ENCODE measurements at regions not wholly inside any gene's neighbourhood (a gene's known extent, or its start where the extent isn't known, plus 50 kb on each side); places are given as distances from the start of the nearest gene placed in this dataset.

- Mint-ChIP-seq H3K36me3 (ENCODE audit: insufficient read depth in 1 of 3, low read depth in 3 of 3) (no peaks in the 10 kb centered on the region), H3K9me3 (no peaks in the 10 kb centered on the region), H3K4me3 (no peak overlapping the region), H3K4me1 (peaks cover 20% of the 10 kb centered on the region in 2 experiments), H3K27ac (peak overlapping the region; percentile 6 to 61 (median 27); a peak in 3 of 7 replicates), H3K27me3 (ENCODE audit: low read depth) (no peaks in the 10 kb centered on the region; the same call in 1 of the 2 replicates)
- Histone ChIP-seq H3K23ac (ENCODE audit: insufficient read length, low read depth, low read length) (no peak overlapping the region), H3K23me2 (ENCODE audit: insufficient read length, low read depth, low read length, poor library complexity, severe bottlenecking) (no peaks in the 10 kb centered on the region), H2BK15ac (ENCODE audit: low read depth, low read length) (no peak overlapping the region), H4K8ac (replicated peaks; ENCODE audit: insufficient read length, low read depth, low read length) (no peak overlapping the region), H3K9me3 (ENCODE audit: control insufficient read depth, low read depth, low read length) (no peaks in the 10 kb centered on the region), H3K79me1 (ENCODE audit: insufficient read depth, low read depth, low read length, poor library complexity, severe bottlenecking) (no peaks in the 10 kb centered on the region), H2BK20ac (ENCODE audit: low read depth, low read length, poor library complexity, severe bottlenecking) (no peak overlapping the region), H3K4ac (ENCODE audit: low read depth, low read length) (no peak overlapping the region), H3K79me2 (ENCODE audit: insufficient read depth, low read length) (no peaks in the 10 kb centered on the region; the same call in 1 of the 2 replicates), H2AFZ (ENCODE audit: low read length) (no peak overlapping the region), H3K27me3 (ENCODE audit: insufficient read depth, low read length) (no peaks in the 10 kb centered on the region), H2BK120ac (ENCODE audit: low read depth, low read length, poor library complexity, severe bottlenecking) (no peak overlapping the region), H3K4me1 (ENCODE audit: insufficient read depth, low read length) (peaks cover 3% of the 10 kb centered on the region; the same call in 1 of the 2 replicates), H3K14ac (ENCODE audit: insufficient read depth, low read length) (no peak overlapping the region), H2BK5ac (ENCODE audit: insufficient read length, low read length) (no peak overlapping the region), H3T11ph (ENCODE audit: low read length) (no peak overlapping the region), H2AK5ac (ENCODE audit: insufficient read length, low read length) (no peak overlapping the region), H4K20me1 (ENCODE audit: control insufficient read depth, insufficient read depth, insufficient read length) (no peaks in the 10 kb centered on the region), H3K9ac (ENCODE audit: extremely low read depth, insufficient read length, low read length) (no peak overlapping the region), H3K56ac (ENCODE audit: insufficient read length, low read depth, low read length) (no peak overlapping the region), H3K4me2 (ENCODE audit: insufficient read depth, insufficient read length, low read length) (no peak overlapping the region), H4K5ac (ENCODE audit: insufficient read length, low read depth, low read length) (no peak overlapping the region), H4K91ac (ENCODE audit: insufficient read length, low read depth, low read length) (no peak overlapping the region), H3K18ac (ENCODE audit: insufficient read length, low read depth, low read length) (no peak overlapping the region), H3K27ac (ENCODE audit: insufficient read length, low read depth, low read length) (no peak overlapping the region), H2BK12ac (ENCODE audit: insufficient read length, low read depth, low read length) (no peak overlapping the region)
- no CpG with 5 or more reads among the region's 5 CpGs for WGBS (ENCODE audit: extremely low coverage, insufficient read length, low lambda C conversion rate)
- no peak for TF ChIP-seq CTCF (conservative IDR thresholded peaks at IDR 0.05)
- no peak for DNase-seq
These were observed 64.2 kb downstream of the SCG2 start for GRCh38 chr2:223537651-223538601.

Measured in H9 (cell line).